Upper lobe of left lung (tissue), 6 donors: ENCODE measurements at regions not wholly inside any gene's neighbourhood (a gene's known extent, or its start where the extent isn't known, plus 50 kb on each side); places are given as distances from the start of the nearest gene placed in this dataset.
A peak's percentile ranks its signal among the peaks of the same experiment; 100 is the strongest.

ENCODE experiments used
- ATAC-seq, 2 donors: fragments of 200-7000 bp; cut with Tn5 transposase; one replicate each; pipeline ENCODE4 v1.9.1; 2022; ENCODE audit warnings: mild to moderate bottlenecking in 2 of 2, moderate library complexity in 2 of 2; ENCODE audit not compliant: low FRiP score in 2 of 2
- DNase-seq, 2 donors: peaks; one replicate each; pipeline ENCODE4 v3.0.0-alpha.2; 2019 to 2020
- H3K27ac ChIP-seq, 4 donors: fragments of 200-600 bp; sonication (generic); one replicate each; pipeline ENCODE4 v1.5.1; 2016 to 2019
- H3K27me3 ChIP-seq, 4 donors: fragments of 200-600 bp; sonication (generic); one replicate each; pipeline ENCODE4 v1.5.1; 2017 to 2019
- H3K36me3 ChIP-seq, 4 donors: fragments of 200-600 bp; sonication (generic); one replicate each; pipeline ENCODE4 v1.5.1; 2016 to 2019
- H3K4me1 ChIP-seq, 4 donors: fragments of 200-600 bp; sonication (generic); one replicate each; pipeline ENCODE4 v1.5.1; 2018 to 2019
- H3K4me3 ChIP-seq, 4 donors: fragments of 200-600 bp; sonication (generic); one replicate each; pipeline ENCODE4 v1.5.1; 2017 to 2019; ENCODE audit warnings: mild to moderate bottlenecking in 2 of 4, moderate library complexity in 1 of 4
- H3K9me3 ChIP-seq, 4 donors: fragments of 200-600 bp; sonication (generic); one replicate each; pipeline ENCODE4 v1.5.1; 2018 to 2019
- CTCF ChIP-seq, 6 experiments: fragments of 450-650 bp in 4 of 6; fragments of 200-600 bp in 2 of 6; sonication (generic) in 2 of 6; IDR thresholded peaks; one replicate each; pipeline ENCODE4 v1.5.1; 2016 to 2019; ENCODE audit warnings: antibody characterized with exemption in 6 of 6
- EP300 ChIP-seq, 4 donors: sonication (generic); formaldehyde crosslinking; IDR thresholded peaks; one replicate each; pipeline ENCODE4 v1.5.1; 2017; ENCODE audit warnings: antibody characterized with exemption in 4 of 4, control low read depth in 2 of 4
- POLR2A ChIP-seq, 4 donors: fragments of 450-650 bp; IDR thresholded peaks; one replicate each; pipeline ENCODE4 v1.5.1; 2016 to 2017; ENCODE audit warnings: antibody characterized with exemption in 4 of 4, mild to moderate bottlenecking in 2 of 4
- POLR2AphosphoS5 ChIP-seq, 2 donors: sonication (generic); formaldehyde crosslinking; IDR thresholded peaks; one replicate each; pipeline ENCODE4 v1.5.1; 2017; ENCODE audit warnings: antibody characterized with exemption in 2 of 2
- WGBS, 2 donors: methylation state at CpG; one replicate each; pipeline ENCODE4 v1.1.5; 2017 to 2018; 5-methylcytosine and 5-hydroxymethylcytosine counted together
- donor health status: DM: no; HTN: no; CAD: no; lungs with moderate emphysema.
- donor health status: DM: no; HTN: yes; CAD: no; lungs with severe emphysema.

GRCh38 chr2:7987992-7988391 lies 693.9 kb upstream of the ID2 start:
- Histone ChIP-seq H3K4me3 (no peak overlapping the region), H3K36me3 (no peaks in the 10 kb centered on the region), H3K4me1 (no peaks in the 10 kb centered on the region), H3K27me3 (no peaks in the 10 kb centered on the region), H3K9me3 (no peaks in the 10 kb centered on the region), H3K27ac (no peak overlapping the region)
- no peak for DNase-seq
- ATAC-seq = no peak
- no peak for TF ChIP-seq CTCF (IDR thresholded peaks at IDR 0.05)
- TF ChIP-seq POLR2A (IDR thresholded peaks at IDR 0.05) = no peak
- no peak for TF ChIP-seq POLR2AphosphoS5 (IDR thresholded peaks at IDR 0.05)
- TF ChIP-seq EP300 (IDR thresholded peaks at IDR 0.05) = no peak

- 81 to 86% methylated on average over 1 of the region's 1 CpG for WGBS, 2 donors
- Histone ChIP-seq H3K27me3 (no peaks in the 10 kb centered on the region), H3K4me3 (no peak overlapping the region), H3K36me3 (no peaks in the 10 kb centered on the region), H3K4me1 (no peaks in the 10 kb centered on the region), H3K27ac (no peak overlapping the region), H3K9me3 (no peaks in the 10 kb centered on the region)
- TF ChIP-seq CTCF (IDR thresholded peaks at IDR 0.05) (no peak), POLR2A (IDR thresholded peaks at IDR 0.05) (no peak), EP300 (IDR thresholded peaks at IDR 0.05) (no peak), POLR2AphosphoS5 (IDR thresholded peaks at IDR 0.05) (no peak)
- DNase-seq (no peak), ATAC-seq (no peak)
These were observed 693.4 kb upstream of the ID2 start for GRCh38 chr2:7988440-7988839.

- ATAC-seq (peak in 1 of 2 donors; percentile 61), DNase-seq (peak in 1 of 2 donors; percentile 39)
- H3K27me3 ChIP-seq = no peaks in the 10 kb centered on the region
- no peaks in the 10 kb centered on the region for H3K4me1 ChIP-seq
- H3K27ac ChIP-seq = no peak overlapping the region
- no peaks in the 10 kb centered on the region for H3K36me3 ChIP-seq
- no peak for TF ChIP-seq POLR2AphosphoS5 (IDR thresholded peaks at IDR 0.05)
- no peak for TF ChIP-seq POLR2A (IDR thresholded peaks at IDR 0.05)
- no peak for TF ChIP-seq EP300 (IDR thresholded peaks at IDR 0.05)
- TF ChIP-seq CTCF (IDR thresholded peaks at IDR 0.05) = no peak
- H3K4me3 ChIP-seq = no peak overlapping the region
- no peaks in the 10 kb centered on the region for H3K9me3 ChIP-seq
- WGBS, 2 donors = 96% methylated on average over 5 of the region's 5 CpGs; no CpG with 5 or more reads in 1 of the 2 donors
These were observed 692.0 kb upstream of the ID2 start for GRCh38 chr2:7989823-7990222.

- Histone ChIP-seq H3K27me3 (no peaks in the 10 kb centered on the region), H3K4me3 (no peak overlapping the region), H3K36me3 (no peaks in the 10 kb centered on the region), H3K27ac (no peak overlapping the region), H3K4me1 (no peaks in the 10 kb centered on the region), H3K9me3 (no peaks in the 10 kb centered on the region)
- DNase-seq (no peak), ATAC-seq (no peak)
- 47 to 53% methylated on average over 5 of the region's 5 CpGs for WGBS, 2 donors
- TF ChIP-seq POLR2AphosphoS5 (IDR thresholded peaks at IDR 0.05) = no peak
- TF ChIP-seq CTCF (IDR thresholded peaks at IDR 0.05) = no peak
- no peak for TF ChIP-seq POLR2A (IDR thresholded peaks at IDR 0.05)
- no peak for TF ChIP-seq EP300 (IDR thresholded peaks at IDR 0.05)
These were observed 688.9 kb upstream of the ID2 start for GRCh38 chr2:7992612-7993602.
